ENCODE measurements at regions not wholly inside any gene's neighbourhood (a gene's known extent, or its start where the extent isn't known, plus 50 kb on each side); places are given as distances from the start of the nearest gene placed in this dataset.

- TF ChIP-seq CTCF (IDR thresholded peaks at IDR 0.05; ENCODE audit: poor library complexity) = no peak
- no peak for TF ChIP-seq EZH2 (IDR thresholded peaks at IDR 0.05; ENCODE audit: borderline replicate concordance)
- no peak for TF ChIP-seq EZH2phosphoT487 (IDR thresholded peaks at IDR 0.05; ENCODE audit: low read depth, severe bottlenecking, unreplicated experiment)
Observed at GRCh38 chr4:132982151-132982550, 166.9 kb upstream of the PCDH10 start.
